IPS DF 4.7 (cell line): ENCODE measurements at regions not wholly inside any gene's neighbourhood (a gene's known extent, or its start where the extent isn't known, plus 50 kb on each side); places are given as distances from the start of the nearest gene placed in this dataset.
"Not testable (repeated sequence)": the region's sequence is repeated elsewhere in the genome, so short reads cannot be mapped to it uniquely, and the experiment has no call there.

Experiments
- DNase-seq: peaks from one replicate; pipeline ENCODE4 v3.0.0-alpha.2; 2013; ENCODE audit warnings: low spot score; ENCODE audit errors: extremely low read depth

- no peak for DNase-seq
These were observed 128.1 kb upstream of the PTPRZ1 start for GRCh38 chr7:121744877-121745276.

- no peak for DNase-seq
These were observed 128.6 kb upstream of the PTPRZ1 start for GRCh38 chr7:121744319-121744718.

GRCh38 chr7:121741896-121742295 lies 131.1 kb upstream of the PTPRZ1 start:
- no peak for DNase-seq

- DNase-seq = no peak
These were observed 133.5 kb upstream of the PTPRZ1 start for GRCh38 chr7:121739465-121739864.

DNA sequence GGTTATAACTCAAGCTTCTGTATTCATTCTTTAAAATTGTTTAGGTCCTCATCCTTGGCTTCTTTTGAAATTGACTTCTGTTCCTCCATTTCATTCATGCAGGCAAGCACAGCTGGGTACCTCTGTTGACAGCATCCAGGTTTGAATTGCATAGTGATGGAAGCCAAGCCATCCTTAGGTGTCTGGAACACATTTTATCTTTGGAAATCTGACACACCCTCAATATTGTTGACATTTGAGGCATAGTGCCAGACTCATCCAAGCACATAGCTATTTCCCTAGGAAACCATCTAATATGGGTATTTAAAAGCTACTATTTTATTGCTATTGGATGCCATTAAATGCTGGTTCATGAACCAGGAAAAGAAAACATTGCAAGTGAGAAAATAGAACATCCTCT lies 142.1 kb upstream of the PTPRZ1 start:
- DNase-seq = no peak

DNA sequence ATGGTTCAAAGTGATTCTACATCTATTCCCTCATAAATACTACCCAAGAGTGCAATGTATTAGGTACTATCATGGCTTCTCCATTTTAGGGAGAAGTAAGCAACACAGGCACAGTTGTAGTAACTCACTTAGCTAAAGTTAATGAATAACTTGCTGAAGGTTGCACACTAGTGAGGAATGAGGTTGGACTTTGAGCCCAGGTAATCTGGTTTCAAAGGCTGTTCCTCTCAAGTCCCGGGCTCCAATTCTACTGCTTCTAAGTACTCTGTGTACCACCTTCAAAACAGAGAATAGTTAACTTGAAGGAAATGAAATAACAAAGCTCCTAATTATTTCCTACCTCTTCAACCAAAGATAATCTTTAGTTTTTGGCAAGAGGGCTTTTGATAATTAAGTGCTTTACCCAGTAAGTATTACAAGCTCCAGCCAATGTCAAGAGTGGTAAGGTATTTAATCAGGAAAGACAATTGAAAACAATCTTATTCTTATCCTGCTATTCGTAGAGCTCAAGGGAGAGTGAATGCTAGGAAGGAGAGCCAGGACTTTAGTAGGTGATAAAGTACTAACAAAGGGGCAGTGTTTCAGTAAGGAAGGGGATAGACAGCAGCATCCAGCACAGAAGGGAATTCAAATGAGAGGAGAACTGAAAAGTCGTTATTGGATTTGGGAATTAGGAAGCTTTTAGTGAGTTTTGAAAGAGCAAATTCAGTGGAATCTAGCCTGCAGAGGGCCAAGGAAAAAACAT lies 158.2 kb upstream of the PTPRZ1 start:
- no peak for DNase-seq

DNA sequence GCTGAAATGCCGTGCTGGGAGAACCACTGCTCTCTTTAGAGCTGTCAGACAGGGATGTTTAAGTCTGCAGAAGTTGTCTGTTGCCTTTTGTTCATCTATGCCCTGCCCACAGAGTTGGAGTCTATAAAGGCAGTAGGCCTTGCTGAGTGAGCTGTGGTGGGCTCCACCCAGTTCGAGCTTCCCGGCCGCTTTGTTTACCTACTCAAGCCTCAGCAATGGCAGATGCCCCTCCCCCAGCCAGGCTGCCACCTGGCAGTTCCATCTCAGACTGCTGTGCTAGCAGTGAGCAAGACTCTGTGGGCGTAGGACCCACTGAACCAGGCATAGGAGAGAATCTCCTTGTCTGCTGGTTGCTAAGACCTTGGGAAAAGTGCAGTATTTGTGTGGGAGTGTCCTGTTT lies 160.0 kb upstream of the PTPRZ1 start:
- not testable (repeated sequence) for DNase-seq

DNA sequence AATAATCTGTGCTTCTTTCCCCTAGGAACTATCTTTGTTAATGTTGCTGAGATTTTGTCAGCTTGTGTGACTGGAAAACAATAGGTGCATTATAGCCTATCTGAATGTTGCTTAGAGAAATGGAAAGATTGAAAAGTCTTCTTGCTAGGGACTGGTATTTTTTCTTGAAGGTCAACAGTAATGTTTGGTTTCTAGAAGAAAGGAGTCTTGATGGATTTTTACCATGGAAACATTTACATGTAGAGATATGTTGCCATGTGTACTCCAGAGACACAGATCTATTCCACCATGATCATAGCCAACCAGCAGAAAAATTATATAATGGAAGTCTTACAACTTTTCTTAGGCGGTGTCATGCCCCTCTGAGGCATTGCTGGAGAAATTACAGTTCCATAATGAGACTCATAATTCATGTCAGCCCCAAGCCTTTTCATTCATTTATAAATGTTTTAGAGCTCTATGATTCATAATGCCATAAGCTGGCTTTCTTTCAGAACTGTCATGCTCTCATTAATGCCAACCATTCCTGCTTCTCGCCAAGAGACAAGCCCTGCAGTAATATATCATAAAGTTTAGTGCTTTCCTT lies 175.1 kb upstream of the PTPRZ1 start:
- no peak for DNase-seq

DNA sequence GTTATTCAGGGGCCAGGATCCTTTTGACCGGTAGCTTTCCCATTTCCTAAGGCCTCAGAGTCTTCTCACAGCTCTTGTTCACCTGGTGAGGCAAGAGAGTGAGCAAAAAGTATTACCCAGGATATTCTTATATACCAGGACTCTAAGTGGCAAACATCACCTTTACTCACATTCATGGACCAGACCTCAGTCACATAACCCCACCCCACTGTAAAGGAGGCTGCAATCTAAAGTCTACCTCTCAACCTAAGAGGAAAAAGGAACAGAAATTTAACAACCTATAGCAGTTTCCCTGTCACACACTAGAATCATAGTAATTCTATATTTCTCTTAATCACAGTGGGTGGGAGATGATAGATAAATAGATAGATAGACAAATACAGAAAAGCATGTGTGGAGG lies 176.0 kb upstream of the PTPRZ1 start:
- DNase-seq = no peak

GRCh38 chr7:121689749-121690148 lies 183.2 kb upstream of the PTPRZ1 start:
- DNase-seq = no peak

- no peak for DNase-seq
These were observed 191.3 kb upstream of the PTPRZ1 start for GRCh38 chr7:121681700-121682099.

- no peak for DNase-seq
These were observed 196.8 kb upstream of the PTPRZ1 start for GRCh38 chr7:121676168-121676567.

DNA sequence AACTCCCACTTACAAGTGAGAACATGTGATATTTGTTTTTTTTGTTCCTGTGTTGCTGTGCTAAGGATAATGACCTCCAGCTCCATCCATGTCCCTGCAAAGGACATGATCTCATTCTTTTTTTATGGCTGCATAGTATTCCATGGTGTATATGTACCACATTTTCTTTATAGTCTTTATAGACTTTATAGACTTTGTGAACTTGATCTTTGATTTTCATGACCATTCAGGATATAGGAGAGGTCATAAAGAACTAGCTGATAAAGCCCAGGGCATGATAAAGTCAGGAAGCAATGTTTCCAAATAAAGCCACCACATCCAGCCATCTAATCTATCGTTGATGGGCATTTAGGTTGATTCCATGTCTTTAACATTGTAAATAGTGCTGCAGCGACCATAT lies 198.5 kb upstream of the PTPRZ1 start:
- DNase-seq = not testable (repeated sequence)

DNA sequence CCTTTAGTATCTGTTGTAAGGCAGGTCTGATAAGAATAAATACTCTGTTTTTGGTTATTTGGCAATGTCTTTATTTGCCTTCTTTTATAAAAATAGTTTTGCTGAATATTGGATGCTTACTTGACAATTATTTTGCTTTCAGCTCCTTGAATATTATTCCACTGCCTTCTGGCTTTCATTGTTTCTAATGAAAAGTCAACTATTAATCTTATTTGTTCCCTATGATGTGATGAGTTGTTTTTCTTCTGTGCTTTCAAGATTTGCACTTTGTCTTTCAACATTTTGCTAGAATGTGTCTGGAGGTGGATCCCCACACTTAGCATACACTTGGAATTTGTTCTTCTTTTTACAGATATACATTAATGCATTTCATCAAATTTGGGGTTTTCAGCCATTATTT lies 203.8 kb upstream of the PTPRZ1 start:
- DNase-seq = no peak

- no peak for DNase-seq
These were observed 206.7 kb upstream of the PTPRZ1 start for GRCh38 chr7:121666306-121666705.

DNA sequence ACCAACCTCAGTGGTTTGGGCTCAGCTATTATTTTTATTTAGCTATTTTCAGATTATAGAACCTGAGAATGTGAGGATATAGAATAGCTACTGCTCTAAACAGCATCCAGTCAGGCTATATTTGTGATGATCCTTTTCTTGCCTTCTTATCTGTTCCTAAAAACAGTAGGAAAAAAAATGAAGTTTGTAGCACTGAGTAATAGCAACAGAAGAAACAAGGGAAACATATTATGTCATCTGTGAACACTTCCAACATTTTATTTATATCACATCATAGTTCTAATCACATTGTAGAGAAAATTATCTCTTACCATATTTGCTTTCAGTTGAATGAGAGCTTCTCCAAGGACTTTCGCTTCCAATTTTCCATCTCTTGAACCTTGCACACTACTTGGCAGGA lies 229.6 kb upstream of the PTPRZ1 start:
- no peak for DNase-seq

GRCh38 chr7:121639705-121640104 lies 233.3 kb upstream of the PTPRZ1 start:
- no peak for DNase-seq

DNA sequence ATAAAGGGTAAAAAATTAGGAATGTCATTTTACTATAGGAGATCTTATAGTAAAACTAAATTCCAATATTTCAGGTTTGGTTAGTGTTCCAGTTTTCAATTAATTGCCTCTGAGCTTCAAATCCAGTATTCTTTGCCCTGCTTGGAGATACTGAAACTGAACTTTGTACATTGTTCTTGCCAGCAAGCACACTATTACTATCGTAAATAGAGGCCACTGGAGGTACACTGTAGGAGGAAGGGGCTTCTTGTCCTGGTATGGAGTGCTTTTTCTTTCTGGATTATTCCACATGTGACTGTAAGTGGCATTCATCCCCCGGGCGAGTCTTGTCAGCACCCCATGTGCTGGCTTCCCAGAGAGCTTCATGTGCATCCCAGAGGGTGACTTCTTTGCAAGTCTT lies 234.7 kb upstream of the PTPRZ1 start:
- no peak for DNase-seq

DNA sequence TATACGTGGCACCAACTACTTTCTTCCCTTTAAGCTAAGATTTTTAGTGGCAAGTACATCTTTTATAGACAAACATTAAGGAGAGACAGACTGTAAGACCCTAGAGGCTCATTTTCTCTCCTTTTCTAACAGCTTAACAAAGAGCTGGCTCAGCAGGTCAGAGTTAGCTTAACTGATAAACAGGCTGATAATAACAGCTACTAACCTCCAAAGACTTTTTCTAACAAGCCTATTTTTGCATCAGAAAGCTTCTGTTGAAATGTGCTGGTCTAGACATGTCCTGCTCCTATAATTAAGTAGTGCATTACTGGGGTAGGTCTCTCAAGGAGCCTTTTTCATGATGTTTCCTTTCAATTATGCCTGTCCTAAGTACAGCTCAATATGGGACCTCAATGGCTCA lies 238.2 kb upstream of the FAM3C start:
- no peak for DNase-seq

DNA sequence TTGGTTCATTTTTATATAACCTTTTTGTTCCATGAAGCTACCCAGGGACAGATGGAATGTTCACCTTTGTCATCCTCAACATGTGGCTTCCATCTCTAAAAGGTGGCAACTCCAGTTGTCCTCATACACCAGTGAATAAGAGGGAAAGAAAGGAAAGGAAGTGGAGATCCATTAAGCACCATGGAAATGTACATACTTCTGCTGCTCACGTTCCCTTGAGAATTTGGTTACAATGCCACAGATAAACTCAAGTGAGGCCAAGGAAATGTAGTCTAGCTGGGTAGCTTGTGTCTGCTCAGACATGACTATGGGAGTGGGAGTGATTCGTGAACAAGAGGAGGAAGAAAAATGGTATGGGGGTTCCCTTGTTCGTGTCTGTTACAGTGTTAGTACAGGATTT lies 237.1 kb upstream of the FAM3C start:
- no peak for DNase-seq

DNA sequence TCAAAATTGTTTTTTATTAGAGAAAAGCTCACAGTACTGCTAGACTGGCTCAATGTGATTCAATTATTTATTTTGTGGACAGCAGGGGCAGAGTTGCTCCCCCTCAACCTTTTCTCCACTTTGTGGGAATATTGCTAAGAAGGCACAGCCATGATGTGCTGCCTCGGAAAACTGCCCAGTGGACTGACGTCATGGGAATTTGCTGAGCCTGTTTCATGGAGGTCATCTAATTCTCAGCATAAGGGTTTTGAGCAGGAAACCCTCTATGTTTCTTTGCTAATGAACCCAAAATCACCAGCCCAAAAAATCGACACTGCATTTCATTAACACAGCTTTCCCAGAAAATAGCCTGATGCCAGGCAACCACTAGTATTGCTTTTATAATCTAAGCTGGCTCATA lies 228.8 kb upstream of the FAM3C start:
- DNase-seq = no peak

DNA sequence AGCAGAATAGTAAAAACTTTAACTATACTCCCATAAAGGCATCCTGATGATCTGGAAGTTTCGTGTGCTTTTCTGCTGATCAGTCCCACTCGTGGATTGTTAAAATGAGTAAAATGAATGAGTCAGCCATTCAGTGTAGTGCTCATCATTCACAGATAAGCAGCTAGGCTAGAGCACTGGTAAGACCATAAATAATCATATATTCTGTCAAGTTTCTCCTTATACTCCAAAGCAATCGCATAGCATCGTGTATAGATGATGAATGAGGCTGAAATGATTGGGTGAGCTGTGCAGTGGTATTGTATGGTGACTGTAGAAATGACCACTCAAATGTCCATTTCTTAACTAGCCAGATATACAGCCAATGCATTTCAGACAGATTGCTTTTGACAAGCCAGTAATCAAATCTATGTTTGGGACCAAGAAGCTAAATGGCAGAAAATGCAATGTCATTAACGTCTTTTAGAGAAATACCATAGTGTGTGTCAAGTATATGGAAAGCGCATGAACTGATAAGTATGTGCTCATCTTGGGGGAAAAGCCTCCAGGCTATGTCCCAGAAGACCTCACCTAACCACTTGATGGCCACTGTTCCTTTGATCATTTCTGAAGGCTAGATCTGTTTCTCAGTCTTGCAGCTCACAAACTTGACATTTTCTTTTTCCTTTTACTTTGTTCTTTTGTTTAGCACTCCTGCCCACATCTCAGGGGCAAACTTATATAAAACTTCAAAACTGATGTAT lies 227.2 kb upstream of the FAM3C start:
- no peak for DNase-seq

- DNase-seq = no peak
These were observed 225.8 kb upstream of the FAM3C start for GRCh38 chr7:121621937-121622336.
